Hematopoietic multipotent progenitor cell treated with erythropoietin and hydrocortisone succinate and interleukin-3 and kit ligand, for 4 days (in vitro differentiated cells): ENCODE measurements at regions not wholly inside any gene's neighbourhood (a gene's known extent, or its start where the extent isn't known, plus 50 kb on each side); places are given as distances from the start of the nearest gene placed in this dataset.
A peak's percentile ranks its signal among the peaks of the same experiment; 100 is the strongest.

Experiments used
- DNase-seq: peaks from one replicate; pipeline ENCODE4 v3.0.0-alpha.2; 2015

DNA sequence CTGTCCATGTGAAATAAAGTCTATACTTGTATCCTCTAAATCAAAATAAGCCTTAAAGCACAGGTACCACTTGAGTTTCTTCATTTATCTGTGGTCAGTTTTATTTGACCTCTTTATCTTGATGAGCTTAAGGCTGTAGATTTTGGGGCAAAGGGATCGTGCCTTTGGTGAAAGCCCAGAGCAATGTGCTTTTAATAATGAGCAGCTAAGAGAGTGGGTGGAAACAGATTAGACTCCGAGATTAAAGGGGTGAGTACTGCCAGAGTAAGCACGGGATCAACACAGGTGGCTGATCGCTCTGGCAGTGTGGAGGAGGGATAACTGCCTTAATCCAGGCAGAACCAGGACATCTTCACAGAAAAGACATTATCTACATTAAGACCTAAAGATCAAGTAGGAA is 280.4 kb downstream of the TDRD15 start:
- no peak for DNase-seq

DNA sequence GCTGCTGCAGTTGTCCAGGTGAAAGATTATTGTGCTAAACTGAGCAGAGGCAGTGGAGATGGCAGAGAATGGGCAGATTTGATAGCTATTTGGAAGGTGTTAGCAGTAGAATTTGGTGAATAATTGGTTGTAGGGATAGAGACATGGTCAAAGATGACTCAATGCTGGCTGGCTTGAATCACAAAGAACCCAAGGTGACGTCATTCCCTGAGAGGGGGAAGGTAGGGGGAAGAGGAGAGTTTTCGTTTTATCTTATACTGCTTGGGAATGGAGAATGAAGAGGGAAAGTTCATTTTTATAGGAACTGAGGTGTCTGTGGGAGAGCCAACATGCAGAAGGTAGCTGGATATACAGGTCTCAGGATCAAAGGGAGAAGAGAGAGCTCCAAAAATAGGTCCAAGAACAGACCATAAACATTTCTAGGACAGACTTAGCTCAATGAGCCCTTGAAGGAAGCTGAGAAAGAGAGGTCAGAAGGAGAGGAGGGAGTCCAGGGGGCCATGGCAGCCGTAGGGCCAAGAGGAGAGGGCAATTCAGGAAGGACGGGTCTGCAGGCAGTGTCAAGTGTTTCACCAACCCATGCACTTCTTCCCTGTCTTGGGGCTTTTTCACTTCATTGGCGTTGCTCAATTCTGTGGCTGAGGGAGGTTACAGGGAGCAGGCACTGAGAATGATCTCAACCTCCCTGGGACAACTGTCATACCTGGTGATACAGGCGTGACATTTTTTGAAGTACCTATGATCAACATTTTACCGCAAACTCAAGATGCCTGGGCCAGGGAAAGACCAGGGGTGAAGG is 281.3 kb downstream of the TDRD15 start:
- DNase-seq = no peak

DNA sequence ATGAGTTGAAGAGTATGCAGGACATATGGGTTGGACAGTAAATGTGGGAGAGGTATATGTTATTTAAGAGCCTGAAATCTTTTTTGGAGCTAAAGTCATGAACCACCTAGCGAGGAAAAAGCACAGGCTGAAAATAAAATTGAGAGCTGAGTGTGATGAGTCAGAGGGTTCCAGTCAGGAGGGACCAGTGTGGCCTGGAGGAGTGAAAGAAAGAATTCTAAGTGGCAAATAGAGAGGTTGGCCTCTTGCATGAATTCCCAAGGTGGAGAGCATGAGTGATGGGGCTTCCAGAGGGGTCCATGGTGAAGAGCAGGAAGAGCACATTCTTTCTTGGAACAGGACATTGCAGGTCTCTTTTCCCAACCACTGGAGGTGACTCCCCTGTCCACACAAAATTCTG is 282.6 kb downstream of the TDRD15 start:
- no peak for DNase-seq

DNA sequence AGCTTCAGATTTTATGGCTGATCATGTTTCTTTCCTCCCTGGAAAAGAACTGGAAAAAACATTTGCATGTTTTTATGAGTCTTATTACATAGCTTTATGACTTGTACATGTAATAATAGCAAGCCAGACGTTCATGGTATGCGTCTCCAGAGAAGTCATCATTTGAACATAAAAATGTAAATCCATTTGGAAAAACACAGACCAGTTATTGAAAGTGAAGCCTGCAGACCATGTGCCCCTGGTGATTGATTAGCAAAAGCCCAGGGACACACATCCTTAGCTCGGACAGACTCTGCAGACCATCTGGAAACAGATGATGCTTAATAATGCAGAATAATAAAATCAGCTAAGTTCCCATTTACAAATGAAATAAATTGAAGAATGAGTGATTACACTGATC is 283.1 kb downstream of the TDRD15 start:
- DNase-seq = no peak

DNA sequence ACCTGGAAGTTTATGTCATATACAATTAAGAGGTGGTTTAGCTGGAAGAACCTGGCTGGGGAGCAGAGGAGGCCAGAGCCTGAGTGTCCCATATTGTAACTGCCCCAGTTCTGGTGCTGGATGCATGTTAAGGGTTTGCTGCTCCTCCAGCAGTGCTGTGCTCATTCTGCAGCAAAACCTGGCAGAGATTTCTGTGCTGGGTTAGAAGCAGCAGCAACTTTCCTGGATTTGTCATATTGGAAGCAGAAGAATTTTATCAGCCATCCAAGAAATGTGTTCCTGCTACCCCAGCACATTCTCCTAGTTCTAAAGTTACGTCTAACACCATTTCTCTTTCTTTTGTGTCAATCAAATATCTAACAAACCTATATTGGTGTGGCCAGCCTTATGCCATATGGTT is 284.1 kb downstream of the TDRD15 start:
- DNase-seq = no peak

DNA sequence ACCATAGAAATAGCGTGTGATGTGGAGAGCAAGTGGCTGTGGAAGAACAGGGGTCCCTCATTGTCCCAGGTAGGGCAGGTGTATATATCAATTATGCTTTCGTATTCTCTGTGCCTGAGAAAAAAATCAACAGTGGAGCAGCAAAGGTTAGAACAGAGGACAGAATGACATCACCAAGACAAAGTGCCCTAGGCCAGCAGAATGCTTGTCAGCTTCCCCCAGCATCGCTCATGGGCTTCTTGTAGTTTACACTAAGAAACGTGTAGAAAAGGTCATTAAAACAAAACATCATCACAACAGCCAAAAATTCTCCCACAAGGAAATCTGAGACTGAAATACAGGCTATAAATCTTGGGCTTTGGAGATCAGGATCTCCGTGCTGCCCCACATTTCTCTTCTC is 288.0 kb downstream of the TDRD15 start:
- no peak for DNase-seq

DNA sequence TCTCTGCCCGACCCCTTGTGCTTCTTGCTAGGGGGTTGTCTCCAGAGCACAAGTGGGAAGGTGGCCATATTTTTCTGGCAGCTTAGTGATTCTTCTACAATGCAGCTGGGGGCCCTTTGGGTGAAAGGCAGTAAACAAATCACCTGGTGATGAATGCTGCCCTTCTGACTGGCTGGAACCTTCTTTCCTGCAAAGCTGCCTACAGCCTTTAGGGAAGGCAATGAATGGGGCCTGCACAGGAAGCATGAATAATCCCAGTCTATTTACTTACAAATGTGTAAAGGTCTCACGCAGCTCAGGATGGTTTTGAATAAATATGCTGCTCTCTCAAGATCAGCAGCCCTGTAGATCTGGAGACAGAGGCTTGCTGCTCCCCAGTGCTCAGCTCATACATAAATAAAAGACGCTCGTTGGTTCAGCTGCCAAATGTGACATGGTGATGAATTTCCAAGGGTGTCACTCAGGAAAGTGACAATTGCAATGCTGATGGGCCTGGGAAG is 289.2 kb downstream of the TDRD15 start:
- DNase-seq = no peak

DNA sequence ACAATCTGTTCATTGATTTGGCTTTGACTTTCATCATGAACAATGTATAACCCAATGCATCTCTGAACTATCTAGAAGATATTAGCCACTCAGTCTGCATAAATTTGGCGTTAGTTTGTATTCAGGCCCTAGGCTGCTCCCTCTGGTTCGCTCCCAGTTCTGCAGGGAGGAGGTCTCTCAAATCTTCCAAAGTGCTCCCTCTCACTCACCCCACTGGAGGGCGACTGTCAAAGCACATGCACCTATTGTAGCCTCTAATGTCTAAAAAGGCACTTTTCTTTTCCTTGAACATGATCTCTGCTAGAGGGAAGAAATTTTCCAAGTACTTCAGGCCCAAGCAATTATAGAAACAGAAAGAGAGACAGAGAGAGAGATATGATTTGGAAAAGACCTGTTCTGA is 291.5 kb downstream of the TDRD15 start:
- DNase-seq = peak; percentile 2

DNA sequence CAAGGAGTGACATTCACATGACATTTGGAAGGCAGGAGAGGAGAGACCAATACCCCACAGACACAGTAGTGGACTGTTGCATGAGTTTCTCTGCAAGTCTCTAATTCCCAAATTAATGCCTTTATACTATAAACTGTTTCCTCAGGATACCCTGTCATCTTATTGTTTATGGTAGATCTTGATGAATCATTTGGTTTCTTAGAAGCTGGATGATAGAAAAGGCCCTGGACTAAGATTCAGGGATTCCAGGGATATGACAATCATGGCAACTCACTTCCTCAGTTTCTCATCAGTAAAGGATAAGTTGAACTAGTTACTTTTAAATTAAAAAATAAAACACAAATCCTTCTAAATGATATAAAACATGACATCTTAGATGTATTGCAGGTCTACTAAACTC is 292.5 kb downstream of the TDRD15 start:
- no peak for DNase-seq

DNA sequence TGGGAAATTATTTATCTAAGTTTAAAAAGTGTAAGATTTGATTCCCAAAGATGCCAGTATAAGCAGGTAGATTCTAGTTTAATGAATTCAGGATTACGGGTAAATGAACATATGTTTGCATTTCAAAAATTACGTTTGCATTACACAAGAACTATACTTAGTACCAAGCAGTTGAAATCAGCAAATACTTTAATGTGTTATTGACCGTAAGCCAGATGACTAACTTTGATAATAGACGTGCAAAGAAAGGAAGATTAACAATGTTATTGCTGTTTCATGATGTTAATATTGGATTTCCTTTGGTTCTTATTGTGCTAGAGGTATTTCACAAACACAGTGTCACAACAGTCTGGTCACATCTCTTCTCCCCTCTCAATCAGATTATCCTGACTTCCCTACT is 294.7 kb downstream of the TDRD15 start:
- no peak for DNase-seq

DNA sequence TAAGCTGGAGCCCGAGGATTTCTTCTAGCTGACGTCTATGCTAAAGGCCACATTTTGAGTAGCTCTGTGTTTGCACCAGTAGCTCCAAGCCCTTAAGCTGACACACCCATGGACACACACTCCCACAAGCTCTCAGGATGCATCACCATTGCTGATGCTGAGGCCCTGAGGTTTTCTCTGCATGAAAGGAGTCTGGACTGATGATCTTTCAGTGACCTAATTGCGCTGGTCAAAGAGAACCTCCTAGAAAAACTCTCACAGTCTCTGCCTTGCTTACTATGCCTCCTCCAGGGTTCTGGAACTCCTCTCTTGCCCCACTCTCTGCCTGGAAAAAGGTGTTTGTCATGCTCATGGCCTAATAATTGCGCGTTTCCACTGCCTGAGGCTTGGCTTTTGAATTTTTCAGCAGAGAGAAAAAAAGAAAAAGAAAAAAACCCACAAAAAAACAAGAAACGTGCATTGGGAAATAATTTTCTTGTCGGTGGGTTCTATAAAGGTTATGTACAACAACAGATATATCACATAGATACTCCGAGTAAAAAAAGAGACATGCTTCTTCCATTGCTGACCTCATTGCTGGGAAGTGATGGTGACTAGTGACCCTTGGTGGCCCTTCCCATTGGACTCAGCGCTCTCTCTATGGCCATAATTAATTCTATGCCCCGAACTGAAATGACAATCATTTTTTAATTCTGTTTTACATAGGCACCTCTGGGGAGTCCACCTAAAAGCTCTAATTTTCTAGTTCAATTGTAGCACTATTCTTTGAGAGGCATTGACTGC is 297.0 kb downstream of the TDRD15 start:
- DNase-seq = no peak

DNA sequence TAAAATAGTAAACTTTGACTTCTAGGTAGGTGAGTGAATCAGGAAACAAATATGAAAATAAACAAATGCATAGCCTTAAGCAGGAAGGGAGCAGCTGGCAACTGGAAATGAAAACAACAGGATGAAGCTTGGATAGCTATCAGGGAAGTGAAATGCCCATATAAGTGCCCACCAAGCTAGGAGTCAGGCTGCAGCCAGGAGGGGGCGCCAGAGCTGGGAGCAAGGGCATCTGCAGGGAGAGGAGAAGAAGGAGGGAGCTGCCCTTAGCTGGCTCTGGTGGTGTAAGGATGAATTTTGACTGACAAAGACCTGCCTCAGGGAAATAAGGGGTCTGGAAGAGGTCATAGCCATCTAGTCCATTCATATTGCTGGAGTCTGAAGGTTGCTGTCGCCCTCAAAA is 298.3 kb downstream of the TDRD15 start:
- DNase-seq = peak; percentile 39

DNA sequence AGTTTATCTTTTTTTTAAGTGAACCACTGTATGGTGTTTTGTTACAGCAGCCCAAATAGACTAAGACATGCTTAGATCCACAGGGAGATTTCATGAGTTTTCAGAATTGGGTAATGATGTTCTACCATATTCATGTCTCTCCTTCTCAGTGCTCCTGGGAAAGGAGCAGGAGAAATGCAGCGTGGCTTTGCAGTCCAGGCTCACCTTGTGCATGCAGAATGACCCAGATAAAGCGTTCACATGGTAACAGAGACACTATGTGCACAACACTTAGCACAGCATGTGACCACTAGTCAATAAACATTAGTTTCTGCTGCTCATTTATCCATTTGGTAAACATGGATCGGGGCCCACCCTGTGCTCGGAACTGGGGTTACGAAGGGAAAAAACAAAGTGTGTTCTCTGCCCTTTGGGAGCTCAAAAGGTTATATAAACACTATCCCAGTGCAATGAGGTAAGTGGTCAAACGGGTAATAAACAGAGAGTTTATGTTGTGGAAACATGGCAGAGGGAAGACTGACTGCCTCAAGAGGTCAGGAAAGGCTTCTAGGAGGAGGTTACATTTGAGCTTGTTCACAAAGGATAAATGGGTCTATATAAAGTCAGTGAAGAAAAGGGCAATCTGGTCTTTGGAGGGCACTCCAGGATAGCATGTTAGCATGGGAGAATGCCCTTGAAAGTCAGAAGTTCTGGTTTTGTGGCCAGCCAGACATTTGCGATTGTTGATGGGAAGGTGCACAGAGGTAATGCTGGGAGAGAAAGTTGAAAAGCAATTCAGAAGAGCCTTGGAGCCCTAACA is 299.2 kb downstream of the TDRD15 start:
- no peak for DNase-seq

DNA sequence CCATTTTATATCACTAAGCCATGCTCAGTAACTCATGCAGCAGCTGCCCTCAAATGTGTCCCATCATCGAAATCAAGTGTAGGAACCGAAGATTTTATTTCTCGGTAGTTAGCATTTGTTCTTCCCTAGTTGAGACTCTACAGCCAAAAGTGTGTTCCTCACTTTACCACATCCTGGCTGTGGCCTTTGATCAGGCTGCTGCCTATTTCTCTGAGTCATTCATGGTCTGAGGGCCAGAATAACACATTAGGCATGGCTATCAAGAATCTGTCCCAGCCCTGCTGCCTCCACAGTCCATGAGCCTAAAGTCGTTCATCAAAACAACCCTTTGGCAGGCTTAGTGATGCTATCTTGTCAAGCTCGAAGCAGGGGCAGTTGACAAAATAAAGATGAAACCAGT is 300.1 kb downstream of the TDRD15 start:
- DNase-seq = no peak

DNA sequence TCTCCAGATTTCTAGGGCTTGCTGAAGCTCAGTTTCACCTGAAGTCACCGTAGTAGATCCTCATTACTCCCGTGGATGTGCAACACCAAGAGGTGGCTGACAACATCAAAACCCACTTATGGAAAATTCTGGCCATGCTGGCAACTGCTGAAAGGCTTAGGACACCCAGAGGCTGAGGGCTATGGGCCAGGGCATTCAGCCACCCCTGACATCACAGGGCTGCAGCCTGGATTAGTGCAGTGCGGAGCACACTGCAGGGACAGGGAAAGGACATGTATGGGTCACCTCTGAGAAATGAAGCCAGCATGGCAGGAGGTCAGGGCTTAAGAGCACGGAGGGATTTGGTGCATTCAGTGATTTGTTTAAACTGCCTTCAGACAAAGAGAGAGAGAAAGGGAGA is 300.6 kb downstream of the TDRD15 start:
- DNase-seq = no peak

DNA sequence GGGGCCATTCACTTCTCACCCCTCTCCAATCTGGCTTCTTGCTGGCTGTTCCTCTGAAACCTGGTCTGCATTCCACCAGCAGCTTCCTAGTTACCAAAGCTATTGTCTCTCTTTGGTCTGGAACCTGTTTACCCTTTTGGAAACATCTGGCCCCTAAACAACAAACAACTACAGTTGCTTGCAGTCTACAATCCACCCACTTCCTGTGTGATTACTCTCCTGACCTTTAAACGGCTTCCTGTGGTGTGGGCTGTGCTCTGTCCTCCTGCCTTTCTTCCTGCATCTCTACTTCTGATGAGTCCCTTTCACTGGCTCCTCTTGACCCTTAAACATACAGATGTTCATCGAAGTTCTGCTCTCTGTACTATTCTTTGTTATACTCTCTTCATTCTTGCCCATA is 303.8 kb downstream of the TDRD15 start:
- DNase-seq = no peak

DNA sequence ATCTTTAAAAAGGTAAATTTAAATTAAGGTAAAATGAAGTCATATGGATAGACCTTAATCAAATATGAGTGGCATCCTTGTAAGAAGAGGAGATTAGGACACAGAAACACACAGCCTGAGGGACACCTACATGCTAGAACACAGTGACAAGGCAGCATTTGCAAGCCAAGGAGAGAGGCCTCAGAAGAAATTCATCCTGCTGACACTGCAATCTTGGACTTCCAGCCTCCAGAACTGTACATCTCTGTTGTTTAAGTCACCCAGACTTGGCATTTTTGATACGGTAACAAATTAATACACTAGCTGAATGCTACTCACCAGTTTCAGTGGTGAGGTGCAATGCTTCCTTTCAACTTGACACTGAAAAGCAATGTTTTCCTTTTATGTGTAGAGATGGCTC is 305.0 kb downstream of the TDRD15 start:
- no peak for DNase-seq

DNA sequence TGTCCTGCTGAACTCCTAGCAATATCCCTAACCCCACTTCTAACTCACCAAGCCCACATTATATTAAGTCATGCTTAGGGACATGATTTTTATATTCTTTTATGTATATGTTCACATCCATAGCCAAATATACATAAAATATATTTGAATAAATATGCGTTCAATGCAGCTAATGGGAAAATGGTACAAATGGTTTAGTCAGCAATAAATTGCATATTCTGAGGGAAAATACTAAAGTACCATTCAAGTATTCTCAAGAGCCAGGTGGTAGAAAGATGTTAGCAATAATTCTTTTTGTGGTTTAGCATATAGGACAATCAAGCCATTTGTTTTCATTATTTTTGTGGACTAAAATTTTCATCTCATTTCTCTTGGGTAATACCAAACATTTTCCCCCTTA is 306.0 kb downstream of the TDRD15 start:
- DNase-seq = no peak

DNA sequence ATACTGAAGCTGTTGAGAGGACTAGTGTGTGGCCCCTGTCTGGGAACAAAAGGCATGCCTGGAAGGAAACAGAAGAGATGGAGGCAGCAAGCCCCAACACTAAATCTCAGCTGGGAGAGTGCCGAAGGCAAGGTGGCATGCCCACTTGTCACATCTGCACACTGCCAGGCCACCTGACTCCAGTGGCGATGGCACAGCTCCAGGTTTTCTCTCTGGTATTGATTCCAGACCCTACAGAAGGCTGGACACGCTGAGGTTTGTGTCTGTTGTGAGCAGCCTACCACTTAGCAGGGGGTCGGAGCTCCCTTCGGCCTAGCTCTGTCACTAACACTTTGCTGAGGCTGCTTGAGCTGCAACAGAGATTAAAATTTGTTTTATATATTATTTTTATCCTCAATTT is 307.3 kb downstream of the TDRD15 start:
- no peak for DNase-seq

DNA sequence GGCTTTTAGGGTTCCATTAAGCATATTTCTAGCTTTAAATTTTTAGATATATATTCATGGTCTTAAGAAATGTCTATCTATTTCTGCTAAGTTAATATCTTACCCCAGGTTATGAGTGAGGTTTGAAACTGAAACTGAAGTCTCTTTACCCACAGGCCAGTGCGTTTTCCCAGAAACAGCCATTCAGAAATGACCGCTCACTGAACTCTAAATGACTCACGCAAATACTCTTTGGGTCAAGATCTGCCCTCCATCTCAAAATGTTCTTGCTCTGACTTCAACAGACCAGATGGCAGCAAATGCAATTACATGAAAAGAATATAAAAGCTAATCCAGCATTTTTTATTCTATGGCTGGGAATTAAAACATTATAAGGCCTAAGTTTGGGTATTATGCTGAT is 315.2 kb downstream of the TDRD15 start:
- DNase-seq = no peak

DNA sequence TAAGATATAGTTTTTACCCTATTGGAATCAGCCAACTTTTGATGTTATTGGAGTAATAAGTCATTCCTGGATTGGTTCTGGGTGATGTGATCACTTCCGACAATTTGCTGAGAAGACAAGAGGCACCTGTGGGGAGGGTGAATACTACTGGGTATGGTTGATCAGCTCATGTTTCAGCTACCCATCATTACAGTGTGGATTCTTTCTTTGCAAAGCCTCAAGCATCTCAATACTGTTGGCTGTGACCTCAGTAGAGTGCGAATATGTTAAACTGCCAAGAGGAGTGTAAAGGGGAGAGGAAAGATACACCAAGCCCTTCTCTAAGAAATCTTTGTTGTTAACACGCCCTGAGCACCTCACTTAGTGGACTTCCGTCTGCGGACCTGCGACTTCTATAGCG is 317.7 kb downstream of the TDRD15 start:
- no peak for DNase-seq

DNA sequence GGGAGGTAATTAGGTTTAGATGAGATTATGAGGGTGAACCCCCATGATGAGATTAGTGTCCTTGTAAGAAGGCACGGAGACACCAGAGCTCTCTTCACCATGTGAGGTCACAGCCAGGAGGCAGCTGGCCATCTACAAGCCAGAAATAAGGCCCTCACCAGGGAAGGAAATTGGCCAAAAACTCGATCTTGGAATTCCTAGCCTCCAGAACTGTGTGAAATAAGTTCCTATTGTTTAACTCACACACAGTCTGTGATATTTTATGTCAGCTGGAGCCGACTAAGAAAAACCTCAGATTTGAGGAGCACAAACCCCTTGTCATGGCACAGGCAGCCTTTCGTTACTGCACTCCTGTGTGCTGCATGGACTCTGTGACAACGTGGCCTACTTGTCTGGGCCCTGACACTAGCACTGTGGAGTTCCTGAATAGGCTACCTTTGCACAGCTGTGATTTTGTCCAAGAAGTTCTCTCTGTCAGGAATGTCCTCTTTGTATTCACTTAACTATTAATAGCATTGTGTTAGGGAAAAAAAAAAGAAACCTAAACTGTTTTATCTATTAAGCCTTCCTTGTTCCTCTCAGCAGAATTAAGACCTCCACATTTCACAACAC is 319.8 kb downstream of the TDRD15 start:
- DNase-seq = no peak

DNA sequence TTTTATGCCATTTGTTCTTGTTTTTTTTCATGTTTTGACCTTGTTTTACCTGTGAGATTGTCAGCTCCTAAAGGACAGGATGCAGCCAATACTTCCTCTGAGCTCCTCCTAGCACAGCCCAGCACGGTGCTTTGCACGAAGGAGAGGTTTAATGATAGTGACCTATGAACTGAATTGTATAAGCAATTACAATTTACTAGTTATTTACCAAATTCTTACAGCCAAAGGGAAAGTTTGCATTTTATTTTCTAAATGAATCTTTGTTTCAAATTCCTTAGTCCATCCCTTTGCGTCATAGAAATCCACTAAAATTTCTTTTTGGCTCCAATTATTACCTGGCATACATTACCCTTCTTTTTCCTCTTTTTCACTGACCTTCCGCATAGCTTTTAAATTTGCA is 326.1 kb downstream of the TDRD15 start:
- no peak for DNase-seq
